PC-3 (cell line): ENCODE measurements at regions not wholly inside any gene's neighbourhood (a gene's known extent, or its start where the extent isn't known, plus 50 kb on each side); places are given as distances from the start of the nearest gene placed in this dataset.

Experiments
- ATAC-seq: fragments of 200-7000 bp; cut with Tn5 transposase; 2 replicates; pipeline ENCODE4 v1.9.1; 2020; ENCODE audit warnings: mild to moderate bottlenecking, moderate library complexity
- BruUV-seq: library from RNA; stranded (reverse); fragments of 400-500 nt; replicated peaks from 2 replicates; lab custom pipeline; 2021; lab: Mats Ljungman, UMichigan
- CTCF ChIA-PET: fragments of 300-600 bp; sonication (Branson Sonifier 250); formaldehyde crosslinking; loops from one replicate; lab custom pipeline; 2022; ENCODE audit warnings: antibody characterized with exemption; lab: Charles Lee
- POLR2A ChIA-PET: fragments of 300-600 bp; sonication (Branson Sonifier 250); formaldehyde crosslinking; loops from one replicate; lab custom pipeline; 2022; ENCODE audit warnings: antibody characterized with exemption; ENCODE audit not compliant: unreplicated experiment; lab: Charles Lee
- DNase-seq: peaks from one replicate; pipeline ENCODE4 v3.0.0-alpha.2; 2015
- H2AFZ ChIP-seq: fragments of 300-600 bp; sonication (generic); 2 replicates; pipeline ENCODE4 v1.6.0; 2016; ENCODE audit warnings: antibody characterized with exemption, low read length
- H3F3A ChIP-seq: fragments of 300-600 bp; sonication (generic); one replicate; pipeline ENCODE4 v1.6.0; 2017; ENCODE audit warnings: antibody characterized with exemption, low read length, control low read depth, mild to moderate bottlenecking; ENCODE audit not compliant: unreplicated experiment
- H3K27ac ChIP-seq: fragments of 300-600 bp; sonication (generic); 2 replicates; pipeline ENCODE4 v1.5.1; 2016; ENCODE audit warnings: mild to moderate bottlenecking, low read length
- H3K27me3 ChIP-seq: fragments of 300-600 bp; sonication (generic); 2 replicates; pipeline ENCODE4 v1.6.1; 2016; ENCODE audit warnings: low read length, mixed read lengths
- H3K36me3 ChIP-seq: fragments of 300-600 bp; sonication (generic); 2 replicates; pipeline ENCODE4 v1.6.1; 2016; ENCODE audit warnings: low read depth, mixed run types, low read length, mixed read lengths
- H3K4me1 ChIP-seq: fragments of 300-600 bp; sonication (generic); 2 replicates; pipeline ENCODE4 v1.5.1; 2016; ENCODE audit warnings: low read length; ENCODE audit not compliant: insufficient read depth
- H3K4me2 ChIP-seq: fragments of 300-600 bp; sonication (generic); 2 replicates; pipeline ENCODE4 v1.6.0; 2016; ENCODE audit warnings: low read length
- H3K4me3 ChIP-seq: fragments of 300-600 bp; sonication (generic); 2 replicates; pipeline ENCODE4 v1.5.1; 2016; ENCODE audit warnings: mild to moderate bottlenecking, low read length, mixed read lengths
- H3K79me2 ChIP-seq: fragments of 300-600 bp; sonication (generic); 2 replicates; pipeline ENCODE4 v1.6.1; 2017; ENCODE audit warnings: low read length, mixed read lengths
- H3K9ac ChIP-seq: fragments of 300-600 bp; sonication (generic); 2 replicates; pipeline ENCODE4 v1.6.0; 2016; ENCODE audit warnings: mild to moderate bottlenecking, low read length
- H3K9me2 ChIP-seq: fragments of 300-600 bp; sonication (generic); replicated peaks from 2 replicates; pipeline ENCODE4 v1.6.1; 2016; ENCODE audit warnings: mixed run types, low read length, mixed read lengths
- H3K9me3 ChIP-seq: fragments of 300-600 bp; sonication (generic); 2 replicates; pipeline ENCODE4 v1.6.1; 2016; ENCODE audit warnings: low read length, mixed read lengths
- H4K20me1 ChIP-seq: fragments of 300-600 bp; sonication (generic); 2 replicates; pipeline ENCODE4 v1.6.1; 2016; ENCODE audit warnings: low read length, mixed read lengths
- EZH2 ChIP-seq: fragments of 300-600 bp; sonication (generic); IDR thresholded peaks from one replicate; pipeline ENCODE4 v1.6.1; 2017; ENCODE audit warnings: antibody characterized with exemption, mild to moderate bottlenecking, low read length; ENCODE audit not compliant: unreplicated experiment
- EZH2phosphoT487 ChIP-seq: fragments of 300-600 bp; sonication (generic); IDR thresholded peaks from 2 replicates; pipeline ENCODE4 v1.6.1; 2018; ENCODE audit warnings: mild to moderate bottlenecking, antibody characterized with exemption, low read length, borderline replicate concordance
- intact Hi-C: fragments of 100-400 bp; cut with micrococcal nuclease; formaldehyde crosslinking; loops from 2 replicates; pipeline ENCODE4 v1.9.0; 2023
- TF ChIP-seq, protein P1 (sequence below): fragments of 300-600 bp; sonication (generic); conservative IDR thresholded peaks from 2 replicates; pipeline ENCODE4 v1.5.1; 2017; ENCODE audit warnings: antibody characterized with exemption, low read depth, mild to moderate bottlenecking, low read length

DNA sequence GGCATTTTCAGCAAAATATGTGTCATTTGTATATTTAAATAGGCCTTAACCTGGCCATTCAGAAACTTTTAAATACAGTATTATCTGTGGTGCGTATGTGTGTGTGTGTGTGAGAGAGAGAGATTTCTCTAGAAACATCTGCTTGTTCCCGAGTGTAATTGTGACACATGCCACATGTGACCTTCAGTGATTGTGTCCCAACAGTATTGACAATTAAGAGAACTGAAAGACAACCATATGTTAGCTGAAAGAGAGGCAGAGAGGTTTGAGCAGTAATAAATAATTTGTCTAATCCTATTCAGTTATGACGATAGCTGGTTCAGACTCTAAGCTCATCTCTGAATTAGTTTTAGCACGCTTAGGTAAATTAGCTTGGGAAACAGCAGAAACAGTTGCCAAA is 1503.1 kb downstream of the PCDH9 start:
- BruUV-seq = no TSS peak
- no peak for TF ChIP-seq EZH2phosphoT487
- TF ChIP-seq, protein P1, sequence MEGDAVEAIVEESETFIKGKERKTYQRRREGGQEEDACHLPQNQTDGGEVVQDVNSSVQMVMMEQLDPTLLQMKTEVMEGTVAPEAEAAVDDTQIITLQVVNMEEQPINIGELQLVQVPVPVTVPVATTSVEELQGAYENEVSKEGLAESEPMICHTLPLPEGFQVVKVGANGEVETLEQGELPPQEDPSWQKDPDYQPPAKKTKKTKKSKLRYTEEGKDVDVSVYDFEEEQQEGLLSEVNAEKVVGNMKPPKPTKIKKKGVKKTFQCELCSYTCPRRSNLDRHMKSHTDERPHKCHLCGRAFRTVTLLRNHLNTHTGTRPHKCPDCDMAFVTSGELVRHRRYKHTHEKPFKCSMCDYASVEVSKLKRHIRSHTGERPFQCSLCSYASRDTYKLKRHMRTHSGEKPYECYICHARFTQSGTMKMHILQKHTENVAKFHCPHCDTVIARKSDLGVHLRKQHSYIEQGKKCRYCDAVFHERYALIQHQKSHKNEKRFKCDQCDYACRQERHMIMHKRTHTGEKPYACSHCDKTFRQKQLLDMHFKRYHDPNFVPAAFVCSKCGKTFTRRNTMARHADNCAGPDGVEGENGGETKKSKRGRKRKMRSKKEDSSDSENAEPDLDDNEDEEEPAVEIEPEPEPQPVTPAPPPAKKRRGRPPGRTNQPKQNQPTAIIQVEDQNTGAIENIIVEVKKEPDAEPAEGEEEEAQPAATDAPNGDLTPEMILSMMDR = no peak
- TF ChIP-seq EZH2 = no peak
- intact Hi-C loops = no loop called here
- DNase-seq (no peak), ATAC-seq (no peak)
- H3K4me2 ChIP-seq = no peak overlapping the region
- H3K4me1 ChIP-seq = no peaks in the 10 kb centered on the region
- no peak overlapping the region for H3K4me3 ChIP-seq
- H3K36me3 ChIP-seq = no peaks in the 10 kb centered on the region
- no peaks in the 10 kb centered on the region for H3K9me2 ChIP-seq
- no peaks in the 10 kb centered on the region for H3K79me2 ChIP-seq
- H2AFZ ChIP-seq = no peak overlapping the region
- H3K27me3 ChIP-seq = no peaks in the 10 kb centered on the region
- no peaks in the 10 kb centered on the region for H3K9me3 ChIP-seq
- no peak overlapping the region for H3K9ac ChIP-seq
- no peak overlapping the region for H3K27ac ChIP-seq
- H3F3A ChIP-seq = no peaks in the 10 kb centered on the region
- ChIA-PET POLR2A (no interaction called here), CTCF (no interaction called here)
- H4K20me1 ChIP-seq = no peaks in the 10 kb centered on the region

DNA sequence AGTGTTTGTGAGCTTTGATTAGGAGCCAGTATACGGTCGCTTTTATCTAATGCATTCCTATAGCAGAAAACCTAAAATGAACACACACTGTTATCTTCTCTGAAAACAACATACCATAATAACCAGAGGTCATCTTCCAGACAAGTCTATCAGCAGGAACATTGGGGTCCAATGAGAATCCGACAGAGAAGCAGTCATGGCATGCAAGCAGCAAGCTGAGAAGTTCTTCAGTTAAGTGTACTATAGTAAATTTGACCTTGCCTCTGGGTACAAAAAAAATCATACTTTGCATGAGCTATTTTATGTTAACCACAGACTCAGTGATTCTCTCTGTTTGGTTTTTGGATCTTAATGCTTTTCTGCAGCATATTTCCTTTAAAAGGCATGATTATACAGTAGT is 1505.1 kb downstream of the PCDH9 start:
- CTCF ChIA-PET = no interaction called here
- no peak overlapping the region for H3K4me2 ChIP-seq

DNA sequence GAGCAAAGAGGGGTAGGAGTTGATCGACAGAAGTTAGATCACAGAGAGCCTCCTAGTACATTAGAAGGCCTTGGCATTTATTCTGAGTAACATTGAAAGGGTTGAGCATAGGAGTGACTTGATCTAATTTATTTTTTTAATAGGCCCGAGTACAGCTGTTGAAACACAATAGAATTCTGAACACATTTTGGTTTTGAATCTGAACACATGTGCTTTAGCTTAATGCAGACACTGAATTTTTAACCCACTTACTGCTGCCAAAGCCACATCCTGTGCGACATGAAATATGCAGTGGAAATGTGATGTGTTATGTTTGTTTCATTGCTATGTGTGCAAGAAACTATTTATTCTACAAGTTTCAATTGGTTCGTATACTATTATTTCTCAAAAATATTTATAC is 1505.9 kb downstream of the PCDH9 start:
- no TSS peak for BruUV-seq
- no peaks in the 10 kb centered on the region for H3K27me3 ChIP-seq
- H3K27ac ChIP-seq = no peak overlapping the region
- H3K4me2 ChIP-seq = no peak overlapping the region
- 0 out of 2 replicates have a peak overlapping the region, but pooled peaks have one; percentile 13 for H2AFZ ChIP-seq
- H3K4me1 ChIP-seq = no peaks in the 10 kb centered on the region
- POLR2A ChIA-PET = no interaction called here
- DNase-seq = no peak
- TF ChIP-seq, protein P1 = no peak
- TF ChIP-seq EZH2phosphoT487 = no peak
- no peak for TF ChIP-seq EZH2
- H3K36me3 ChIP-seq = no peaks in the 10 kb centered on the region
- CTCF ChIA-PET = no interaction called here
- no peak for ATAC-seq
- no peaks in the 10 kb centered on the region for H3F3A ChIP-seq
- no peaks in the 10 kb centered on the region for H3K9me3 ChIP-seq
- no peaks in the 10 kb centered on the region for H3K9me2 ChIP-seq
- H3K9ac ChIP-seq = no peak overlapping the region
- intact Hi-C loops = no loop called here
- no peaks in the 10 kb centered on the region for H4K20me1 ChIP-seq
- H3K79me2 ChIP-seq = no peaks in the 10 kb centered on the region
- H3K4me3 ChIP-seq = no peak overlapping the region

More for the DNA sequence above, 1505.1 kb downstream of the PCDH9 start:
- Histone ChIP-seq H3K79me2 (no peaks in the 10 kb centered on the region), H3K9me2 (no peaks in the 10 kb centered on the region), H3K9ac (no peak overlapping the region), H4K20me1 (no peaks in the 10 kb centered on the region), H3K9me3 (no peaks in the 10 kb centered on the region), H3K4me1 (no peaks in the 10 kb centered on the region), H3K4me3 (no peak overlapping the region), H2AFZ (no peak overlapping the region), H3K27ac (no peak overlapping the region), H3K36me3 (no peaks in the 10 kb centered on the region), H3K27me3 (no peaks in the 10 kb centered on the region), H3F3A (no peaks in the 10 kb centered on the region)
- DNase-seq (no peak), ATAC-seq (no peak)
- TF ChIP-seq, protein P1 = no peak
- no peak for TF ChIP-seq EZH2
- no peak for TF ChIP-seq EZH2phosphoT487
- intact Hi-C loops = no loop called here
- POLR2A ChIA-PET = no interaction called here
- no TSS peak for BruUV-seq
